ENCODE measurements at regions not wholly inside any gene's neighbourhood (a gene's known extent, or its start where the extent isn't known, plus 50 kb on each side); places are given as distances from the start of the nearest gene placed in this dataset.

- no peak for TF ChIP-seq CTCF (tag by site-specific recombination; IDR thresholded peaks at IDR 0.05)
- no peak for TF ChIP-seq ZNF169 (tag by site-specific recombination; IDR thresholded peaks at IDR 0.05)
These were observed 158.7 kb upstream of the IRF2BP2 start for GRCh38 chr1:234768569-234769283.

Measured in HEK293 (cell line).